Peyer's patch (tissue), 4 donors: ENCODE measurements at regions not wholly inside any gene's neighbourhood (a gene's known extent, or its start where the extent isn't known, plus 50 kb on each side); places are given as distances from the start of the nearest gene placed in this dataset.

Source experiments
- POLR2A ChIP-seq, 2 donors: fragments of 450-650 bp; IDR thresholded peaks; one replicate each; pipeline ENCODE4 v1.5.1; 2017; ENCODE audit warnings: antibody characterized with exemption in 2 of 2, mild to moderate bottlenecking in 2 of 2, moderate library complexity in 2 of 2
- TF ChIP-seq, protein P1 (sequence below), 6 experiments: fragments of 450-650 bp in 4 of 6; fragments of 200-600 bp in 2 of 6; sonication (generic) in 1 of 6; IDR thresholded peaks; one replicate each; pipeline ENCODE4 v1.5.1; 2017 to 2019; ENCODE audit warnings: antibody characterized with exemption in 6 of 6, mild to moderate bottlenecking in 3 of 6, moderate library complexity in 1 of 6

DNA sequence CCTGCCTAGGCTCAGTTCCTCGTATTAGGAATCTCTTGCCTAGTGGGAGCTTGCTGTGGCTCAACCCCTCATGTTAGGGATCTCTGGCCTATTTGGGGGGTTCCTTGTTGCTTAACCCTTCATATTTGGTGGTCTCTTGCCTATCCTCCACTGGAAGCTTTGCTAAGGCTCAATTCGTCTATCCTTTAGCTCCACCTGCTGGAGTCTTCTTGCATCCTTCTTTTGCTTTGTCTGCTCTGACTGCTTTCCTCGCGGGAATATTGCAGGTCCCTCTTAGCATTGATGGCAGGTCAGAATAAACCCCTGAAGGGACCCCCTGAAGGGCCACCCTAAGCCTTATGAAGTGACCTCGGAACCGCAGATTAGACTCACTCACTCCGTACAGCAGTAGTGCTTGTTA lies 203.0 kb upstream of the TBX18 start:
- TF ChIP-seq, protein P1, sequence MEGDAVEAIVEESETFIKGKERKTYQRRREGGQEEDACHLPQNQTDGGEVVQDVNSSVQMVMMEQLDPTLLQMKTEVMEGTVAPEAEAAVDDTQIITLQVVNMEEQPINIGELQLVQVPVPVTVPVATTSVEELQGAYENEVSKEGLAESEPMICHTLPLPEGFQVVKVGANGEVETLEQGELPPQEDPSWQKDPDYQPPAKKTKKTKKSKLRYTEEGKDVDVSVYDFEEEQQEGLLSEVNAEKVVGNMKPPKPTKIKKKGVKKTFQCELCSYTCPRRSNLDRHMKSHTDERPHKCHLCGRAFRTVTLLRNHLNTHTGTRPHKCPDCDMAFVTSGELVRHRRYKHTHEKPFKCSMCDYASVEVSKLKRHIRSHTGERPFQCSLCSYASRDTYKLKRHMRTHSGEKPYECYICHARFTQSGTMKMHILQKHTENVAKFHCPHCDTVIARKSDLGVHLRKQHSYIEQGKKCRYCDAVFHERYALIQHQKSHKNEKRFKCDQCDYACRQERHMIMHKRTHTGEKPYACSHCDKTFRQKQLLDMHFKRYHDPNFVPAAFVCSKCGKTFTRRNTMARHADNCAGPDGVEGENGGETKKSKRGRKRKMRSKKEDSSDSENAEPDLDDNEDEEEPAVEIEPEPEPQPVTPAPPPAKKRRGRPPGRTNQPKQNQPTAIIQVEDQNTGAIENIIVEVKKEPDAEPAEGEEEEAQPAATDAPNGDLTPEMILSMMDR (IDR thresholded peaks at IDR 0.05), result no peak
- TF ChIP-seq POLR2A (IDR thresholded peaks at IDR 0.05), result no peak
